T-helper 2 cell (primary cell): ENCODE measurements at regions not wholly inside any gene's neighbourhood (a gene's known extent, or its start where the extent isn't known, plus 50 kb on each side); places are given as distances from the start of the nearest gene placed in this dataset.
"Not testable (repeated sequence)": the region's sequence is repeated elsewhere in the genome, so short reads cannot be mapped to it uniquely, and the experiment has no call there.

Experiments used
- DNase-seq, 5 experiments: peaks; one replicate each; pipeline versions ENCODE4 v3.0.0 to v3.0.0-alpha.2; 2012 to 2022

DNA sequence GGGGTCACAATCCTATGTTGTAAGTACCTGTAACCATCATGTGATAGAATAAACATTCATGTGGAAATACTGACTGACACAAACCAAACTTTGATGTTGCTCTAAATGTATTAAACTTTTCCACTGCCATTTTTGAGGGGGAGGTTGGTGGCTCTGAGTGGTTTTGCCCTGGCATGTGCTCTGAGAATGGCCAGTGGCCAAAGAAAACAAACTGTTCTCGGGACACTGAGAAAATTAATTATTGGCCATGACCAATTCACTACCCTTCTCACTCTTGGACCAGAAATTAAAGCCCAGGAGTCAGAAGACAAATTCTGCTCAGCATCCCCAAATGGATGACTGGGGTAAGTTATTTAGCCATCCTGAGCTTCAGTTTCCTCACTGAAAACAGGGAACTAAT, 195.9 kb downstream of the XPNPEP1 start:
- DNase-seq, result no peak

- no peak for DNase-seq
Observed at GRCh38 chr10:109726473-109726872, 196.8 kb downstream of the XPNPEP1 start.

GRCh38 chr10:109723305-109723704, 200.0 kb downstream of the XPNPEP1 start:
- no peak for DNase-seq

GRCh38 chr10:109721453-109722064, 201.8 kb downstream of the XPNPEP1 start:
- DNase-seq, result no peak

DNA sequence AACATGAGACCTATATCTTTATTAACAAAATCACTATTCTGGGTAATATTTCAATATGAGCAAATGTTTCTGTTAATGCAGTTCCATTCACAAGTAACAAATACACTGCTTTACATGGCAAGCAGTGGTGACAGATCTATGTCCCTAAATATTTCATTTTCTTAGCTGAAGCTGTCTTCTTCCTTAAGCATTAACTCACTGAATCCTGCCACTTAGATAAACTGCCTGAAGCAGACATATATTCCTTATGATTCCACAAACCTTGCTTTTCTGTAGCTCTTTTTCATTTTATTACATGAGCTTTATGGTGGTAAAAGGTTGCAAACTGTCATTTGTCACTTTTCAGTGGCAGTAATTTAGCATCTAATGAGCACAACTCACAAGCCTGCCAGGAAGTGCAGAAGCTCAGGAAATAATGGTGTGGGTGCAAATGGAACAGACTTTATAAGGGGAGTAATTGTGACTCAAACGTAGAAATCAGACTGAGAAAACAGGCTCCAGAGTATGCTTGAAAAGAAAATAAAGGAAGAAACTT, 217.2 kb downstream of the XPNPEP1 start:
- DNase-seq, result no peak

DNA sequence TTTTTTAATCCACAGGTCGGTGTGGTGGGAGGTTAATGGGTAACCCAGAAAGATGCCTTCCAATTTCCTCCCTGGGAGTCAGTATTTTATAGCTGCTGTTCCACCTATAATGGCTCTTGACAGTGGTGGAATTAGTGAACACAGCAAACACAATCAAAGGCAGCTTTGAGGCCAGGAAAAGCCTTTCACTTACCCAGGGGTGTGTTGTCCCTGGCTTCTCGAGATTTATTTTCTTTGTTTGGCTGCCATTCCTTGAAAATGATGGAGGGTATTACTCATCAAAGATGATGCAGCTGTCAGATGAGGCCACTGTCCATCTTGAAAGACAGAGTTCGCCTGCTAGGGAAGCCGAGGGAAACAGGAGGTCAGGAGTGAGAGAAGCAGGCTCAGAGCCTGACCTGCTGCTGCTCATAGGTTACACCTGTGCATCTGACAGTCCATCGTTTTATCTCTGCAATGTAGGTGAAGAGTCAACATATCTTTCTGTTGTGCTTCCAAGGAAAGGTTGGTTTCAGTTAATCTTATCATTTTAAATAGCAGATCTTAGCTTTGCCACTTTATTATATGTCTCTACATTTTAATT, 221.6 kb downstream of the XPNPEP1 start:
- DNase-seq, result no peak

GRCh38 chr10:109698882-109699664, 224.2 kb downstream of the XPNPEP1 start:
- DNase-seq, result no peak

DNA sequence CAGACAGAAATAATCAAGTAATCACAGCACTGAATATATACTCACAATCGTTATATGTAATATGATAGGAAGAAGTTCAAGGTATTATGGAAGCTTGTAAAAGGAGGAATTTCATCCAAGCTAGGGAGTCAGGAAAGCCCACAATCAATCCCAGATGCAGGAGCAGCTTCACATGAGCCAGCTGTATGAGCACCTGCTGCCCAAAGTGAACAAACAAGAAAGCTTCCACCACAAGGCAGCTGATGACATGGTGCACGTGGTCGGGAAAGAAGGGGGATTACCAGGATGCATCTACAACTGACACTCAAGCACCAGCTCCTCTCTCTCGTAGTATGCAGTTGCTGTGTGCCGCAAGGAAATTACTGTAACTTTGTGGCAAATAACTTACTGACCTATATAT, 225.2 kb downstream of the XPNPEP1 start:
- DNase-seq, result no peak

DNA sequence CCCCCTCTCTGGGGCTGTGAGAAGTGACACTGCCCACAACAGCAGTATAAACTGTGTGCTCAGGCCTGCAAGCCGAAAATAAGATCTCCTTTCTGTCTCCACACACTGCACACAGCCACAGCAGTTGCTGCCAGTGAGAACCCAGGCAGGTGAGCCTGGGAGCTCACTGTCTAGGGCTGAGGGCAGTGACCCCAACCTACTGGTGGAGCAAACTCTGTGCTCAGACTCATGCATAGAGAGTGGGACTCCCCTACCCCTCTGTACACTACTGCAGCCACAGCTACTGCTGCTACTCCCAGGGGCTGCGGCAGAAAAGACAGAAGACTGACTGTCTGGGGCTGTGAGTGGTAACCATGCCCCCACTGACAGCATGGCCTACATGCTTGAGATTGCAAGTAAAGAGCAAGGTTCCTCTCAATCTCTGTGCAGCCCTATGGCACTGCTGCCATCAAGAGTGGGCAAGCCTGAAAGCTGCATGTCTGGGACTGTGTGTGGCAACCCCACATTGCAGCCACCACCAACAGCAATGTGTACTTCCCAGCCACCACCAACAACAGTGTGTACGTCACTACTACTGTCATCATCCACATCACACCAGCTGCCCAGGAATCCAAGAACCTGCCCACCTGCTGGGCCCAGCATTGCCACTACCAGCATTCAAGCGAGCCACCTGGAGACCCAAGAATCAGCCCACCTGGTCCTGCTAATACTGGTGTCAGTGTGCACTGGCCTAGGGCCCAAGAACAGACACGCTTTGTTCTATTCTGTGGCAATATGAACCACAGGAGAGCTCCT, 226.1 kb downstream of the XPNPEP1 start:
- no peak for DNase-seq

GRCh38 chr10:109696462-109696861, 226.8 kb downstream of the XPNPEP1 start:
- DNase-seq, result no peak

DNA sequence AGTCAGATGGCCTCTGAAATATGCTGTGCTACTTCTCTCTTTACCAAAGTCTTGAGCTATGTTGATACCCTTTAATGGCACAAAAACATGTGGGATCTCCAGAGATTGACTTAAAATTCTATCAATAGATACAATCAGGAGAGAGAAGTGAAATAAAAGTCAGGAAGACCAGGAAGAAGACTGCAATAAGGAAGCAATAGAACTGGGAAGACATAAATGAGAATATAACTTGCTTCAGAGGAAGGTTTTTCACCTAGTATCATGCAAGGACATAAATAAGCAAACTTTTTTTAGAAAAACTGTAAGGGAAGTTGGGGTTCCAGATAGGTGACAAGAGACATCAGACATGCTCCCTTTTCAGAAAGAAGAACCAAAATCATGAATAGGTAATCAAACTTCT, 227.3 kb downstream of the XPNPEP1 start:
- DNase-seq, result no peak

DNA sequence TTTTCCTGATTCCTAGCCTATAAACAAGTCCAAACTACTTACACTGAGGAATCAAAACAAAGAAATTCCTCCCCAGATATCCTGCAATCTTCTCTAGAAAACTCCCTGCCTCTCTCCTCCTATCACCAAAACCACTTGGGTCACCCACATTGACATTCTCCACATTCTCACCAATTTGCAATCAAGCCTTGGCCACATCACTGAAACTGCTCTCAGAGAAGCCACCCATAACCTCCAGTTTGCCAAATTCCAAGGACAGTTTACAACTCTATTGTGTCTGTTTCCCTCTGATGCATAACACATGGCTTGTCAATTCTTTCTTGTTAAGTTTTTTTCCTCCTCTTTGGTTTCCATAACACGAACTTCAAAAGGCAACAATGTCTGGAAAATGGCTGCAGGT, 233.5 kb downstream of the XPNPEP1 start:
- no peak for DNase-seq

DNA sequence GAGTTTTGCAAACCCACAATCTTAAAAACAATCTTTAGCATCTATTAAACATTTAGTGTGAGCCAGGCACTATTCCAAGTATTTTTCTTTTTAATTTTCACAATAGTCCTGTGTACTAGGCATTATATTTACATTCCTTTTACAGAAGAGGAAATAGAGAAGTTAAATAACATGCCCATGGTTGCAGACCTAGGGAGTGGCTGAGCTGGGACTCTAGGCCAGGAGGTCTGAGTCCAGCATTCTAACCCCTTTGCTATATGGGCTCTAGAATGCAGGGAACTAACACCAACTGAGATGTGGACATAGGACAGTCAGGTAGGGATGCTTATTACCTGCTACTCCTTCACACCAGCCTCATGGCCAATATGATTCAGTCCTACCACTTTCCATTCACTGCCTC, 243.8 kb downstream of the XPNPEP1 start:
- DNase-seq, result no peak

DNA sequence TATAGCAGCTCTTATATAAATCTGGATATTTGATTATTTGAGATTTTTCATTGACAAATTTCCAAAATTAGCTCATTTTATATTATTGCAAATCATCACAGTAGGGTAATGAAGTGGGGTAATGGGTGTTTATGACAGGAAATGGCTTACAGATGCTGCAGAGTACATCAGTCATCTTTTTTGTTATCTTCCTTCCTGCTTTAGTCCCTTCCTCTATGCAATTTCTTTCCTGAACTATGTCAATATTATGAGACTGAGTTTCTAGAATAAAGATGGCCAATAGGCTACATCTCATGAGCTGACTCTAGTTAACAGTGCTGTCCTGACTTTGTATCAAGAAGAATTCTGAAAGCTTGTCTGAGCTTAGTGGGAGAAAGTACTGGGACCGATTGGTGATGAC, 244.5 kb downstream of the XPNPEP1 start:
- DNase-seq, result no peak

DNA sequence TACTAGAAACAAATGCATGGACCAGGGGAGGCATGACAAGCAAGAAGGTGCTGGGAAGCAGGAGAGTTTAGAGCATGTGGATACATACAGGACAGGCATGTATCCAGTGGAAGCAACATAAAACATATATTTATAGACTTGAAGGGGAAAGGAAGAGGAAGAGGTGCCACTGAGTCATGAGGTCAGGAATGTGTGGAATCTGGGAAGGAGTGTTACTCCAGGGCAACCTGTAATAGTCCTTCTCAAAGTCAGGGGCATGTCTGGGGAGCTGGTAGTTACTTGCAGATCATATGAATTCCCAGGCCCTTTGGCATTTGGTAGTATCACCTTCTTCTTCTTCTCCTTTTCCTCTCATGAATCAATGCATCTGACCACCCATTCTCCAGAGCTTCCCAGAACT, 246.6 kb downstream of the XPNPEP1 start:
- DNase-seq, result no peak

- no peak for DNase-seq
Observed at GRCh38 chr10:109668703-109669102, 254.6 kb downstream of the XPNPEP1 start.

GRCh38 chr10:109668154-109668665, 255.1 kb downstream of the XPNPEP1 start:
- no peak for DNase-seq

- no peak for DNase-seq
Observed at GRCh38 chr10:109665321-109665720, 258.0 kb downstream of the XPNPEP1 start.

GRCh38 chr10:109664554-109664953, 258.8 kb downstream of the XPNPEP1 start:
- DNase-seq, result no peak

- no peak for DNase-seq
Observed at GRCh38 chr10:109663122-109663521, 260.2 kb downstream of the XPNPEP1 start.

DNA sequence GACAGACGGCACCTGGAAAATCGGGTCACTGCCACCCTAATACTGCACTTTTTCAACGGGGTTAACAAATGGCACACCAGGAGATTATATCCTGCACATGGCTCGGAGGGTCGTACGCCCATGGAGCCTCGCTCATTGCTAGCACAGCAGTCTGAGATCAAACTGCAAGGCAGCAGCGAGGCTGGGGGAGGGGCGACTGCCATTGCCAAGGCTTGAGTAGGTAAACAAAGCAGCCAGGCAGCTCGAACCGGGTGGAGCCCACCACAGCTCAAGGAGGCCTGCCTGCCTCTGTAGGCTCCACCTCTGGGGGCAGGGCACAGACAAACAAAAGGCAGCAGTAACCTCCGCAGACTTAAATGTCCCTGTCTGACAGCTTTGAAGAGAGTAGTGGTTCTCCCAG, 270.7 kb downstream of the XPNPEP1 start:
- DNase-seq, result not testable (repeated sequence)

DNA sequence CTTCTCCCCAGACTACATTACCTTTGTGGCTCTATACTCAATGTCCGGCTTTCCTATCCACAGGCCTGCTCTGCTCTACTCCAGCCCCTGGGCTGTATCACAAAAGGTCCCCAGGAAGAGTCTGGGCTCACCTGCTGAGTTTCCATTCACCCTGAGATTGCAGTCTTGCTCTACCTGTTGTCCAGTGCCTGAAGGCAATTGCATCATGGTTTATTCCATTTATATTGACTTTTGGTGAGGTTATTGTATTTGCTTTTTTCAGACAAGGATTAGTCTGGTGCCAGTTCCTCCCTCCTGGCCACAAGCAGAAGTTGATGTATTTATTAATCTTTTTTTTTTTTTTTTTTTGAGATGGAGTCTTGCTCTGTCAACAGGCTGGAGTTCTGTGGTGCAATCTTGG, 273.1 kb downstream of the XPNPEP1 start:
- no peak for DNase-seq

- DNase-seq, result no peak
Observed at GRCh38 chr10:109647627-109648026, 275.7 kb downstream of the XPNPEP1 start.
